Stimulated activated CD8-positive, alpha-beta memory T cell treated with anti-CD3 and anti-CD28 coated beads, Interleukin-15, amount 100 ng/mL, for 48 hours (primary cell): ENCODE measurements at regions not wholly inside any gene's neighbourhood (a gene's known extent, or its start where the extent isn't known, plus 50 kb on each side); places are given as distances from the start of the nearest gene placed in this dataset.
"Not testable (repeated sequence)": the region's sequence is repeated elsewhere in the genome, so short reads cannot be mapped to it uniquely, and the experiment has no call there.

Experiments used
- DNase-seq, 2 donors: peaks; one replicate each; pipeline ENCODE4 v3.0.0-alpha.2; 2020; ENCODE audit warnings: low read depth in 2 of 2

DNA sequence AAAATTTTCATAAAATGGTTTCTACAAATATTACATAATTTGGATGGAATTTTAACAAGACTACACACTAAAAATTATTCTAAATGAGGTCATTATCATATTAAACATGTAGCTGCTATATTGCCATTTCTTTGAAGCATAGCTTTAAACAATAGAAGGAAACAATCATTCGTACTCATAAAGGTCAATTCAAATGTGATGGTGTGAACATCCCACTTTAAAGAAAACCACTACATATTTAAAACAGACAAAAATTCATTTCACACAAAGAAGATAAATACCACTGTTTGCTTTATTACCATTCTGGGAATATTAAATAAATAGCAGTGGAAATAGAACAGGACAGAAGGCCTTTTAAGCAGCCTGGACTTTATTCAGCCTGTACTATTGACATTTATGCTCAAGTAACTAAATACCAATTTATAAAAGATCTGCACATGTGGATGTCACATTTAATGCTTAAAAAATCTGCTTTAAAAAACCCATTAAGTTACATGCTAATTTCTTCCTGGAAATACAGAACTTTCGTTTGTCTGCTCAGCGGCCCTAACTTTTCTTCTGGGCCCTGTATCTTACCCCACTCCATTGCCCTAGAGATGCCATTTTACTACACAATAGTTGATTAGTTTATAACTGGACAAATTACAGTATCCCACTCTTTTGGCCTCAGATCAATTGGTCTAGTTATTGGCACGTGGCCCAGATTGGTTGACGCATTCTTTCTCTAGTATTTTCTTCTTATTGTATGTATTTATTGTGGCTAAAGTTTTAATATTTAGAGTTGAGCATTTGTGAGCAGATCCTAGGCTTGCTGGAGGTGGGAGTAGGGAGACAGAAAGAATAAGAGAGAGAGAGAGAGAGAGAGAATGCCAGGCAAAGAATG is 215.1 kb upstream of the SPRY2 start:
- no peak for DNase-seq

DNA sequence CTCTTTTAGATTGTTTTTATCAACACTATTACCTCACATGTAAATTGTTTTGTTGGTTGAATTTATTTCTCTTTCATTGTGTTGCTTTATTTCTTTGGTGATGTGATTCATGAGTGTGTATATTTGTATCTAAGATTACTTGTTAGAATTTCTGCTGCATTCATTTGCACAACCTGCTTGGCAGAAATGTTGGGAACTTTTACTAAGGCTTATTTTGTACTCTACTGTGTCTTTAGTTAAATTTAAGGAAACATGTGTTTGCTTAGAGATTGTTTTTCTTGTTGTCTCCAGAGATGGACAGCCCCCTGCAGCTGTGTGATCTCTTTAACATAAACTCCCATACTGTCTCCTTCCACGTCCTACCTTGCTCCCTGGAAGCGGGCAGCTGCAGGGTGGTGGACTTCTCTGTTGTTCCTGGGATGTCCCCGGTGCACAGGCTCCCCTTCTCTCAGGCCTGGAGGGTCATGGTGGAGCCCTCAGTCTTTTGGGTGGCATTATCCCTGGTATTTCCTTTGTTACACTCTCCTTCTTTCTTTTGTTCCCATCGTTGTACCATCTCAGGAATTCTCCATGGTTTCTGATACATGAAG is 212.0 kb upstream of the SPRY2 start:
- DNase-seq = no peak

DNA sequence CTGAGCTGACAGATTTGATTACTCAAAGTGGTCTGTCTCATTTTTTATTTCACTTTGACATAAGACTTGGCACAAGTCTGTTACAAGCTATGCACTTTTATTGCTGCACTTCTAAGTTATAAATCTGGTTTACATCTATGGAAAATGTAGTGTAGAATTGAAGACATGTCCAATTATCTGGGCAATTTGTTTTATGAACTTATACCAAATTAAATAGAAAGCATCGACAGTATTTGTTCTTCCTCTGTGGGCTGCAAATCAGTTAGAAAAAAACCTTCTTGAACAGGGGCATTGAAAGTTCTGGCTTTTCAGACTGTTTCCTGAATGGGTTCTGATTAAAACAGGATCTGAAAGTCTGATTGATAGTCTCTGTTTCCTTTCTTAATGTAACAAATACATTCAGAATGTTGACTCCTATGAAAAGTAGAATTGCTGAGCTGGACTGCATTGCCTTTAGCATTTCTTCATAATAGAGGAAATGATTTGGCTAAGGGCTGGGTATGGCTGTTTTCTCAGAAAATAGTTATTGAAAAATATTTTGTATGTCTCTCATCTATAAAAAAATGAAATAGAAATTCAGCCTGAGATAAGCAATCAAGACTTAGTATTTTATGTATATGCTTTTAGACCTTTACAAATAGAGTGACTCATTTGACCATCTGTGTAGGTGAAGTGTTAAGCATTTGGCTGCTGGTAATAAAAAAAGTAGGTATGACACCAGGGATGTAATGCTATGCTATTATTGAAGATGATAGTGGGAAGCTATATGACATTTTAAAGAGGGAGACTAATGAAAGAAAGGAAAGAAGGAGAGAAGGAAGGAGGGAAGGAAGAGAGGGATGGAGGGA is 210.9 kb upstream of the SPRY2 start:
- DNase-seq = no peak

DNA sequence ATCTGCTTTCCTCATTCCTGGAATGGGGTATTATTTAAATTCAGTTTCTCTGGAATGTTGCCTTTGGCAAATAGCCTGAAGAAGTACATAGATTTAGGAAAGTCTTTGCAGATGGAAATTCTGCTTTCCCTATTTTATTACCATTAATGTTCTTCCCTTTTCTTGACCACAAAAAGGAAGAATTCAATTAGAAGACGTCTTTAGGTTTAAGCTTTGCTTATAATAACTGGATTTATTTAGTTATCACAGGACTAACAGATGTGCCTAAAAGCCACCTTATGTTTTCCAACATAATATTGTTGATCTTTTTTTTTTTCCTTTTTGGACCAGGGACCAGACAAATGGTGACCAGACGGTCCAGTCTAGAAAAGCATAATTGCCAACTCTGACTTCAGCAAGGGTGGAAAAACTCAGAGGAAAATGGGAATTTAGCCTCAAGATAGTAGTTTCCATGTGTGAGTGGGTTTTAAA is 210.1 kb upstream of the SPRY2 start:
- no peak for DNase-seq

DNA sequence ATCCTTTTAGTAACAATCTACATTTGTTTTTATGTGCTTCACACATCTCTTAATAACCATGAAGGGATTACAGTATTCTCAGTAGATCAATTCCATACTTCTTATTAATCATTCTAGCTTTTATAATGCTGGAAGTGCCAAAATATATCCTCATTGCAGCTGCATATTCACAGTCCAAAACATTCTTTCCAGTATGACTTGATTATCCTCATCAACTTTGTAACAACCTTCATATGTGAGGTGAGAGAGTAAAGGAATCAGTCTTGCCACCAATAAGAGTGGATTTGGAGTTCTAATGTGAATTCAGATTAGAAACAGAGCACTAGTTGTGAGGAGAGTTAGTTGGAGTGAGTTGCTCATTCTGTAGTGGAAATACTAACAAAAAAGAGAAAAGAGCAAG is 208.0 kb upstream of the SPRY2 start:
- no peak for DNase-seq

DNA sequence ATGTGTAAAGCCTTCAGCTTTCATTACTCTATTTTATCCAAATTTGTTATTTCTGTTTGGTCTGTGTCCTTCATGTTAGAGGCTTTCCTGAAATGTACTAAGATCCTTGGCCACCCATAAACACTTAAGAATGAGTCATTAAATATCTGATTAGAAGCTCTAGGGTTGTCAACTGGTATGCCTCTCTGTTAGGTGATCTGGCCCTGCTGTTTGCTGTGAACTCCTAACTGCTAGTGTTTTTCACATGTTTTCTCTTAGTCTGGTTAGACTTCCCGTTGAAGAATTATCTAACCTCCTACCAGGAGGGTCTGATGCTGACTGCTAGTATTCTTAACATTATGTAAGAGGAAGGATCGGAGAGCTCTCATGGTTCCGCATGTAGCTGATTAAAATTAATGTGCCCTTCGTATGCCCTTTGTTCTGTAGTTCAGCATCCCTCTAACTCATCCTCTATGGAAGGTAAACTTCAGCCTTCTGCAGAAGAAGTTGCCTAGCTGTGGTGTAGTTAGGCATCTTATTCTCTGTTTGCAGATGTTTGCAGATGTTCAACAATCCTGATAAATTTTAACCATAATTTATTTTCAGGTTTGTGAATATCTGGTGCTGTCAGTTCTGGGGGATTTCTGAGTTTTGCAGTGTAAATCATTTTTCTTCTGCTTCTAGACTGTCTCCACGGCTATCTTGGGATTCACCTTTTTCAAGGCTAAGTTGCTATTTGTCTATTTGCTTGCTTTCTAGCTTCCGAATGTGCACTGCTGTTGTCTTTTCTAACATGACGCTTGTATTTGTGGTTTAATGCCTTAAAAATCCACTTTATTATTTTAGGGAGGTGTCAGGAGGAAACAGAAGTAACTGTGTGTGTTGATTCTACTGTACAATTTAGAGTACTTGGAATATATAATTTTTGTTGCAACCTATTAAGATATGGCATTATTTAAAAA is 207.2 kb upstream of the SPRY2 start:
- no peak for DNase-seq

DNA sequence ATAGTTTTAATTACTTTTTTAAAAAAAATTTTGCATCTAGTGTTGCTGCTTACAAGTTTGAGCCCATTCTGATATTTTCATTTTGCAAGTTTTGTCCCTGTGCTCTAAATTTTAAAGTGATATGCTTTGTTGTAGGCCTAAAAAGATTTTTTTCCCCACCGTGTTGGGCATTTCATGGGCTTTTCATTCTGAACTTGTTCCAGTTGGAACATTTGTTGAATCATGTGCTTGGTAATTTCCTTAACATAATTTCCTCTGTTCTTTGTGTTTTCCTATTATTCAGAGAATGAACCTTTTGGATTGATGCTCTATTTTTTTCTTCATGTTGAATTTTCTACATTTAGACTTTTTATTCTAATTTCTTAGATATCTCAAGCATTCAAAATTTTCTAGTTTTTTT is 206.4 kb upstream of the SPRY2 start:
- DNase-seq = no peak

DNA sequence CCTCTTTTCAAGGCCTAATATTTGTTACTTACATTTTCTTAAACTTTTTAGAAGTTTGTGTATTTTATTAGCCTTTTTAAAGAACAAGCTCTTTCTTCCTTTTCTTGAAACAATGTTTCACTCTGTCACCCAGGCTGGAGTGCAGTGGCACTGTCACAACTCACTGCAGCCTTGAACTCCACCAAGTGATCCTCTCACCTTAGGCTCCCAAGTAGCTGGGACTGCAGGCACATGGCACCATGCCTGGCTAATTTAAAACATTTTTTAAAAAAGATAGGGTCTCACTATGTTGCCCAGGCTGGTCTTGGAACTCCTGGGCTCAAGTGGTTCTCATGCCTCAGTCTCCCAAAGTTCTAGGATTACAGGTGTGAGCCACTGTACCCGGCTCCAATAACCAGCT is 192.2 kb upstream of the SPRY2 start:
- DNase-seq = no peak

DNA sequence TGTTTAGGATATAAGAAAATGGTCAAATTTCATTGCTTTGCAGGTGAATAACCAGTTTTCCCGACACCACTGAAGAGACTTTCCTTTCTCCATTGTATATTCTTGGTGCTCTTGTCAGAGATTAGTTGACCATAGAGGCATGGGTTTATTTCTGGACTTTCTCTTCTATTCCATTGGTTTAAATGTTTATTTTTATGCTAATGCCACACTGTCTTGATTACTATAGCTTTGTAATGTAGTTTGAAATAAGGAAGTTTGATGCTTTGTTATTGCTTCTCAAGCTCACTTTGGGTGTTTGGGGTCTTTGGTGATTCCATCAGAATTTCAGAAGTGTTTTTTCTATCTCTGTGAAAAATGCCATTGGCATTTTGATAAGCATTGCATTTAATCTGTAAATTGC is 190.0 kb upstream of the SPRY2 start:
- no peak for DNase-seq

DNA sequence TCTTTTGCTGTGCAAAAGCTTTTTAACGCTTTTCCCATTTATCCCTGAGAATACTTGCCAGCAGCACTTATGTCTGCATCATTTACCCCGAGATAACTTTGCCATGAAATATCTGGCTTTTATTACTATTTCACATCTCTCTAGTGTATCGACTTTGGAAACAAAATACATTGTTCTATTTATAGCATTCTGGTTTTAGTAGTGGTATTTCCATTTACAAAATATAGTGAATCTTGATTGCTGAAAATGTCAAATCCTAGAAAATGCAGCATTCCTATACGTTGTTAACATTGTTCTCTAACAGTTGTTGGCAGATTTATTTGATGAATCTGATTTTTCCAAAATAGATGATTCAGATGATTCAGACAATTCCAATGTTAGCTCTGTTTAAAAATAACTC is 189.3 kb upstream of the SPRY2 start:
- DNase-seq = no peak

DNA sequence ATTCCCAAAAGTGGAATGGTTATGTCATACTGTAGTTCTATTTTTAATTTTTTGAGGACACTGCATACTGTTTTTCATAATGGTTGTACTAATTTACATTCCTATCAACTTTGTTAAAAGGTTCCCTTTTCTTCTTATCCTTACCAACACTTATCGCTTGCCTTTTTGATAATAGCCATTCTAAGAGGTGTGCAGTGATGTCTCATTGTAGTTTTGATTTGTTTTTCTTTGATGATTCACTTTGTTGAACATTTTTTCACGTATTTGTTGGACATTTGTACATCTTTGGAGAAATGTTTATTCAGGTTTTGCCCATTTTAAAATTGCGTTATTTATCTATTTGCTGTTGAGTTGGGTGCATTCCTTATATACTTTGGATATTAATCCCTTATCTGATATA is 188.8 kb upstream of the SPRY2 start:
- DNase-seq = no peak

DNA sequence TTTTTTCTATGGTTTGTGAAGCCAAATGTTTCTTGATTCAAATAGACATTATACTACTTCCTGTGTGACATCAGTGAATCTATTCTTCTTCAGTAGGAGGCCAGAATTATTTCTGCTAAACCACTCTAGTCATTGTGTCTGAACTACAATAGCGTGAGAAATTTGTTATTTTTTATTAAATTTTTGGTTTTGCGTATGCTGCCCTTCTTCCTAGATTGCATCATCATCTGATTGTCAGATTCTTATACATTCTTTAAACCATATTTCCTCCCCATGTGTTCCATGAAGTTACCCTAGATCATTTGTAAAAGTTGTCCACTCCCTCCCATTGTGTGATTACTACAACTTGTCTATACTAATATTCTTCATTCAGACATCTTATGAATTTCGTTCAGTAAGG is 187.8 kb upstream of the SPRY2 start:
- no peak for DNase-seq

DNA sequence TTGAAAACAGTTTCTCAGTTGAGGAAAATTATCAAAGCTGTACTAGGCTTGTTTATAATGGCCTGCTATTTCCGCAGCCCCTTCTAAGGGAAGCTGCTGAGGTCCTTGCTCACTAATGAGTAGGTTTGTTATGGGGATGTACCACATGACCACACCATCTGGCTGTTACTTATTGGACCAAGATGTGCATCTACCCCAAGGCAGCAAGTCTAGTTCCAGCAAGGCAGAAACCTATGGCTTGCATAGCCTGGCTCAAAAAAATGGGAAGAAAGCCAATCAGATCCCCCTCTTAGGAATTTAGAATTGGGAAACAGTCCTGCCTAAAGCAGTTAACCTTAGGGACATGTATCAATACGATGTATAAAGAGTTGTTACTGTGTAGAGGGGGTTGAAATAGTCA is 186.5 kb upstream of the SPRY2 start:
- no peak for DNase-seq

DNA sequence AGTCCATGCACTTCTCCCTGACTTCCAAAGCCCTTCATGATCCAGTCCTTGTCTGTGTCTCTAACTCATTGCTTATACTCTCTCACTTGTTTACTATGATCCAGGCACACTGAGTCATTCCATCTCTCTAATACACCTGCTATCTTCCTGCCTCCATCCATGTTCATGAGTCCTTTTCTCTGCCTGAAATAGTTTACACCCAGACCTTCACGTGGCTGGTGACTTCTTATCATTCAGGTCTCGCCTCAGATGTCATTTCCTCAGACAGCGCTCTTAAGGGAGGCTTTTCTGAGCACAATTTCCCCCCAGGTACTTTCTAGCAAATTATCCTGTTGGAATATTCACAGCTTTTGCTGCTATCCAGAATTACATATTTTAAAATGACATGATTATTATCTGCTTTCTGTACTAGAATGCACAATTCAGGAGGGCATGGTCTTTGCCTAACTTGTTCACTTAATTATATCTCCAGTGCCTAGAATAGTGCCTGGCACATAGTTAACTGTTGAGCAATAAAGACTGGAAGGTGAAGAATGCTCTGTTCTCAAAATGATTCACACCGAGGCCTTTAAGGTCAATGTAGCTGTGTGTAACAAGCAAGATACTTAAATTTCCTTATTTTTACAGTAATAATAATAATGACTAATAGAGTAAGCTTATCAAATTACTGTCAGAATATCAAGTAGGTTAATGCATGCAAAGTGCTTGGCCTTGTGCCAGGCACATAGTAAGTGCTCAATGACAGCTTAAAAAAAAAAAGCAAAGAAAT is 183.7 kb upstream of the SPRY2 start:
- DNase-seq = no peak

DNA sequence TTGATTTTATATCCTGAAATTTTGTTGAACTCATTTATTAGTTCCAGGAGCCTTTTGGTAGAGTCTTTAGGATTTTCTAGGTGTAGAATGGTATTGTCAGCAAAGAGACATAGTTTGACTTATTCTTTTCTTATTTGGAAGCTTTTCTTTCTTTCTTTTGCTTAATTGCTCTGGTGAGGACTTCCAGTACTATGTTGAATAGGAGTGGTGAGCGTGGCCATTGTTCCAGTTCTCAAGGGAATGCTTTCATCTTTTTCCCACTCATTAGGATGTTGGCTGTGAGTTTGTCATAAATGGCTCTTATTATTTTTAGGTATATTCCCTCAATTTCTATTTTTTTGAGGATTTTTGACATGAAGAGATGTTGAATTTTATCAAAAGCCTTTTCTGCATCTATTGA is 182.2 kb upstream of the SPRY2 start:
- no peak for DNase-seq

DNA sequence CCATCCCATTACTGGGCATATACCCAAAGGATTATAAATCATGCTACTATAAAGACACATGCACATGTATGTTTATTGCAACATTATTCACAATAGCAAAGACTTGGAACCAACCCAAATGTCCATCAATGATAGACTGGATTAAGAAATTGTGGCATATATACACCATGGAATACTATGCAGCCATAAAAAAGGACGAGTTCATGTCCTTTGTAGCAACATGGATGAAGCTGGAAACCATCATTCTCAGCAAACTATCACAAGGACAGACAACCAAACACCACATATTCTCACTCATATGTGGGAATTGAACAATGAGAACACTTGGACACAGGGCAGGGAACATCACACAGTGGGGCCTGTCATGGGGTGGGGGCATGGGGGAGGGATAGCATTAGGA is 181.5 kb upstream of the SPRY2 start:
- not testable (repeated sequence) for DNase-seq

DNA sequence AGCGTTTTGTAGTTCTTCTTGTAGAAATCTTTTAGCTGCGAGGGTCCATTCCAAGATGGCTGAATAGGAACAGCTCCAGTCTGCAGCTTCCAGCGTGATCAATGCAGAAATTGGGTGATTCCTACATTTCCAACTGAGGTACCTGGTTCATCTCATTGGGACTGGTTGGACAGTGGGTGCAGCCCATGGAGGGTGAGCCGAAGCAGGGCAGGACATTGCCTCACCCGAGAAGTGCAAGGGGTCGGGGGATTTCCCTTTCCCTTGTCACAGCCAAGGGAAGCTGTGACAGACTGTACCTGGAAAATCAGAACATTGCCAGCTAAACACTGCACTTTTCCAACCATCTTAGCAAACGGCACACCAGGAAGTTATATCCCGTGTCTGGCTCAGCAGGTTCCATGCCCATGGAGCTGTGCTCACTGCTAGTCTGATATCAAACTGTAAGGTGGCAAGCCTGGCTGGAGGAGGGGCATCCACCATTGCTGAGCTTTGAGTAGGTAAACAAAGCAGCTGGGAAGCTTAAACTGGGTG is 176.0 kb upstream of the SPRY2 start:
- DNase-seq = no peak

DNA sequence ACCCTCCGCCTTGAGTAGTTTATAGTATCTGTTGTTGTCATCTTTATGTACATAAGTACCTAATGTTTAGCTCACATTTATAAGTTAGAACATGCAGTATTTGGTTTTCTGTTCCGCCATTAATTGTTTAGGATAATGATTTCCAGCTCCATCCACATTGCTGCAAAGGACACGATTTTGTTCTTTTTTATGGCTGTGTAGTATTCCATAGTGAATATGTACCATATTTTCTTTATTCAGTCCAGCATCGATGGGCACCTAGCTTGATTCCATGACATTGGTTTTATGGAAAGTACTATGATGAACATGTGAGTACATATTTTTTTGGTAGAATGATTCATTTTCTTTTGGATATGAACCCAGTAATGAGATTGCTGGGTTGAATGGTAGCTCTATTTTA is 174.4 kb upstream of the SPRY2 start:
- DNase-seq = no peak

DNA sequence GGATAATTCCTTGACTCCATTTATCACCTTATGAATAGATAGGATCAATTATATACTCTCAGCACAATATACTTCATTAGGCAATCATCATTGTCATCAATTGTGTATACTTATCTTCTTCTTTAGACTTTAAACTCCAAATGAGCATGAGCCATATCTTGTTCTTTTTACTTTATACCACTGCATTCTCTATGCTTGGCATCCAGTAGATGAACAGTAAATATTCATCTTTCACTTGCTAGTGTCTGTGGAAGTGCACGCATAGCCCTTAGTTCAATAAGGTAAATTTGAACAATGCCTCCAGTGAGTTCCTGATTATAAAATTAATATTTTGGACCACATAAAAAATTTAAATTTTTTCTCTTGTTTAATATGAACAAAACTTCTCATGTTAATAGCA is 172.3 kb upstream of the SPRY2 start:
- no peak for DNase-seq

DNA sequence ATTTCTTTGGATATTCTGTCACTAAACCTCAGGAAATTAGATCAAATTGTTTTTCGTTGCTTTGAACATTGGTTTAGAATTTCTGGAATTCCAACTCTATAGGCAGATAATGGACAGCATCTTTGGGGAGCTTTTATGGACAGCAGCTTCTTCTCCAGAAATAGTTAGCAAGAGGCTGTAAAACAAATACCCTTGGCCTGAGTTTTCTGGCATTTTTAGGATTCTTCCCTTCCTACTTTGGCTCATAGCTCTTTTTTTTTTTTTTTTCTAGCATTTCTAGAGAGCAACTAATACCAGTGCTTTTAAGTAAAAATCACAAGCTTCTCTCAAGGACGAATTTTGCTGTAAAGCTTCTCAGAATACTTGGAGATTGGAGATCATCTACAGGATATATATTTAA is 169.8 kb upstream of the SPRY2 start:
- DNase-seq = no peak
